GM18867 (cell line): ENCODE measurements at regions not wholly inside any gene's neighbourhood (a gene's known extent, or its start where the extent isn't known, plus 50 kb on each side); places are given as distances from the start of the nearest gene placed in this dataset.
"Not testable (repeated sequence)": the region's sequence is repeated elsewhere in the genome, so short reads cannot be mapped to it uniquely, and the experiment has no call there.

Experiments used
- ATAC-seq: cut with Tn5 transposase; IDR thresholded peaks from one replicate; pipeline ENCODE4 v1.9.1; 2021; ENCODE audit warnings: mild to moderate bottlenecking, moderate library complexity; ENCODE audit not compliant: unreplicated experiment

DNA sequence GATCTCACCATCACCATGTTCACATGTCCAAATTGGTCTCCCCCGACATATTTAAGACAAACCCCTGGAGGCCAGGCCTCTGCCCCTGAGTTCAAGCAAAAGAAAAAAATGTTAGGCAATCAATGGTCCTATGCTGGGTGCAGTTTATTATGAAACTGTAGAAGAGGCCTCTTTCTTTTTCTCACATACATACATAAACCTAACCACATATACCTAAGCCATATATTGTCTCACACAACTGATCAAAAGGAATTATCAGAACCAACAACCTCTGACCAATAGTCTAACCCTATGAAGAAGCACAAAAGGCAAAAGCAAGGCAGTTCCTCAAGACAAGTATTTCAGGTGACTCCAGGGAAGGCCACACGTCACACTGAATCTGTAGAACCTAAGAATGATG, 49.9 kb downstream of the ILRUN start:
- no peak for ATAC-seq

DNA sequence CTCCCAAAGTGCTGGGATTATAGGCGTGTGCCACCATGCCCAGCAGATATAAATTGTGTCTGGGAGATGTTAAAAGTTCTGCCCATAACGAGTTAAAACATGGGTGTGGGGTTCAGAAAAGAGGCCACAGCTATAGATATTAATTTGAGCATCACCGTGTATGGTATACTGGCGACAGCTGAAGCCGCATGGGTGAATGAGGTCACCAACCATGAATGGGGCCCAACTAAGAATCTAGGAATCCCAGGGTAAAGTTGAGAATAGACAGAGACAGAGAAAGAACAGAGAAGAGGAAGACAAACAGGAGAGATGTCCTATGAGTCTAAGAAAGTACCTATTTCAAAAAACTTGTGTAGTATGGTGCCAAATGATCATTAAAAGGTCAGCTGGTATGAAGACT, 50.9 kb downstream of the ILRUN start:
- no peak for ATAC-seq

DNA sequence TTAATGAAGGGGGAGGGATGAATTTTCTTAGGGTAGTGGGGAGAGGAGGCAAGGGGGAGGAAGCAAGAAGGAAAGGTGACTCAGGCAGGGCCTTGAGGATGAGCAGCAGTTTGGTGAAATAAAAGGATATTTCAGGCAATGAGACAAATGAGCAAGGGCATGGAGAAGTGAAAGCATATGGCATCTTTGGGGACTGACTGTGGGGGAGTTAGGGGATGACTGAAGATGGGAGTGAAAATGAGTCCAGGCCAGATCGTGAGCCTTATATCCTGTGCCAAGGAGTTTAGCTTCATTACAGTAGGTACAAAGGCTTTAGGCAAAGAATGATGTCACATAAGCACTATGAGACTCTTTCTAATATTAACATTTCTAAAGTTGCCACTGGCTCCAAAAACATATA, 51.9 kb downstream of the ILRUN start:
- ATAC-seq: no peak

DNA sequence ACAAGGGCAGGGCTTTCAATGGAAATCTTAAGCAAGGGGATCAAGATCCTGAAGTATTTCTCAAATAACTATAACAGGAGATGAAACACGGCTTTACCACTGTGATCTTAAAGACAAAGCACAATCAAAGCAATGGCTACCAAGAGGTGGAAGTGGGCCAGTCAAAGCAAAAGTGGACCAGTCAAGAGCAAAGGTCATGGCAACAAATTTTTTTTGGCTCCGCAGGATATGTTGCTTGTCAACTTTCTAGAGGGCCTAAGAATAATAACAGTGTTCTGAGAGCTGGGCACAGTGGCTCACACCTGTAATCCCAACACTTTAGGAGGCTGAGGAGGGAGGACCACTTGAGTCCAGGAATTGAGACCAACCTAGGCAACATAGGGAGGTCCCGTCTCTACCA, 54.1 kb downstream of the ILRUN start:
- no peak for ATAC-seq

DNA sequence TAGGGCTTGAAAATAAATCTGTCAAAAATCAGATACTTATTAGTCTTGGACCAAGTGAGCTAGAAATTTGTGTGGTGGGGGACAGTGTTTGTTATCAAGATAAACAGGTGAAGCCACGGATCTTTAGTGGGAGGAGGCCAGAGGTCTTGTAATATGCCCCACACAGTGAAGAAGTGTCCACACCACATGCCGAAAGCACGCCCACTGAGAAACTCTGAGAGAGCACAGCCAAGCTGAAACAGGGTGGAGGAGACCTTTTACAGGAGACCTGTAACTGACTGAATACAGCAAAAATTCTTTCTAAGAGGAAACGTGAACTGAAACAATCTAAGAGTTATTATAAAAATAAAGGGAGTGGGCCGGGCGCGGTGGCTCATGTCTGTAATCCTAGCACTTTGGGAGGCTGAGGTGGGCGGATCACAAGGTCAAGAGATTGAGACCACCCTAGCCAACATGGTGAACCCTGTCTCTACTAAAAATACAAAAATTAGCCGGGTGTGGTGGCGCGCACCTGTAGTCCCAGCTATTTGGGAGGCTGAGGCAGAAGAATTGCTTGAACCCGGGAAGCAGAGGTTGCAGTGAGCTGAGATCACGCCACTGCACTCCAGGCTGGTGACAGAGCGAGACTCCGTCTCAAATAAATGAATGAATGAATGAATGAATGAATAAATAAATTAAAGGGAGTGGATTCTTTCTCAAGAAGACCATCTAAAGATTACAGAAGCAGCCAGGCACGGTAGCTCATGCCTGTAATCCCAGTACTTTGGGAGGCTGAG, 56.3 kb downstream of the ILRUN start:
- not testable (repeated sequence) for ATAC-seq

DNA sequence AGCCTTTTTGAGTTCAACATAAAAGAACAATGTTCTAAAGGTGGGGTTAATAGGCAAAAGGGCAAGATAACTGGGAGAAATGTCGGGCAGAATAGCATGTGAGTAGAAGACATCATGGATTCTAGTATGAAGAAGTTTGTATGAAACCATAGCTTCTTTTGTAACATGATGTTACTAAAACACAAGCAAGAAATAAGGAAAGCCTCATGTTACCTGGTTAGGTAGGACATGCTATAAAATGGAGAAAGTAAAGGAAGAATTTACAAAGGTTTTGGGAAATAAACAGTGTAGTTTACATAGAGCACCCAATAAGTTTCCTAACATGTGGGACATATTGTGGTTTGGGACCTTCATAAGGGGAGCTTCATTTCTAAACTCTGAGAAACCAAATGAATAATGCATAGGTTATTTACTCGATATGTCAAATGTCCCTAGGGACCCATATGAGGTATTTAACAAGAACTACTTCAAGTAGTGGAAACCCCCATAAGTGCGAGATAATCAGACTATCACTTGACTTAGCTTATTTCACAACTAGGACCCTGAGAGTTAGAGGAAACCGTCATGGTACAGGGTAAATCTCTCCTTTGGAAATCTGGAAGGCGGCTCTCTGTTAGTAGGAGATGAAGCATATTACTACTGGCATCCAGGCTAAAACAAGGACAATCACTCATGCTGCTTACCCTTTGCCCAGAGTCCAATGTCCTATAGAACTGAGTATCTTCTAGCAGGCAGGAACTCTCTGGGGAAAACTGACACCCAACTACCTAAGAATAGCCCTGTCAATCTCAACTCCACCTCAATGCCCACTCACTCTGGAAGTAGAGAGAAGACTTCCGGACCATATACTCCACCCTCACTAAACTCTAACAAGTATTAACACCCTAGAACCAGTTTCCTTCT, 57.5 kb downstream of the ILRUN start:
- peak; percentile 63 for ATAC-seq

DNA sequence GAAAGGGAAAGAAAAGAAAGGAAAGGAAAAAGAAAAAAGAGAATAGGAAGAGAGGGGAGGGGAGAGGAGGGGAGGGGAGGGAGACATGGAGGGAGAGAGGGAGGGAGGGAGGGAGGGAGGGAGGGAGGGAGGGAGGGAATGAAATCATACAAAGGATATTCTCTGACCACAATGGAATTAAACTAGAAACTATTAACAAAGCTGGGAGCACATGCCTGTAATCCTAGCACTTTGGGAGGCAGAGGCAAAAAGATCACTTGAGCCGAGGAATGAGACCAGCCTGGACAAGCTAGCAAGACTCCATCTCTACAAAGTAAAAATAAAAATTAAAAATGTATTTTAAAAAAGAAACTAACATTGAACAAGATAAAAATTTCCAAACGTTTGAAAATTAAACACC, 62.8 kb downstream of the ILRUN start:
- no peak for ATAC-seq

DNA sequence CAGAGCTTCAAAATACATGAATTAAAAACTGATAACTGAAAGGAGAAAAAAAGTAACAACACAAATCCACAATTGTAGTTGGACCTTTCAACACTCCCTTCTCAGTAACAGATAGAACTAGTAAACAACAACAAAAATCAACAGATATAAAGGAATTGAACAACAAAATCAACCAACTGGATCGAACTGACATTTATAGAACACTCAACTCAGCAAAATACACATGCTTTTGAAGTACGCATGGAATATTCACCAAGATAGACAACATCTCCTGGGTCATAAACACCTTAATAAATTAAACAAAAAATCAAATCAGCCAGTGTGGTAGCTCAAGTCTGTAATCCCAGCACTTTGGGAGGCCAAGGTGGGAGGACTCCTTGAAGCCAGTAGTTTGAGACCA, 63.3 kb downstream of the ILRUN start:
- ATAC-seq: no peak

DNA sequence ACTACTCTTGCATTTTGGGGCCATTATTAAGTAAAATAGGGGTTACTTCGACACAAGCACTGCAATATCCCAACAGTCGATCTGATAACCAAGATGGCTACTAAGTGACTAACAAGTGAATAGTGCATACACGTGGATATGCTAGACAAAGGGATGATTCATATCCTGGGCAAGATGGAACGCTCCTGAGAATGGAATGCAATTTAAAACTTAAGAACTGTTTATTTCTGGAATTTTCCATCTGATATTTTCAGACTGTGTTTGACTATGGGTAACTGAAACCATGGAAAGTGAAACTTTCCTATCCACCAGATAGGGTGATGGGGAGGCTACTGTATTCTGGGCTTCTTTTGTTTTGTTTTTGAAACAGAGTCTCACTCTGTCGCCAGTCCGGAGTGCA, 66.5 kb downstream of the ILRUN start:
- no peak for ATAC-seq

DNA sequence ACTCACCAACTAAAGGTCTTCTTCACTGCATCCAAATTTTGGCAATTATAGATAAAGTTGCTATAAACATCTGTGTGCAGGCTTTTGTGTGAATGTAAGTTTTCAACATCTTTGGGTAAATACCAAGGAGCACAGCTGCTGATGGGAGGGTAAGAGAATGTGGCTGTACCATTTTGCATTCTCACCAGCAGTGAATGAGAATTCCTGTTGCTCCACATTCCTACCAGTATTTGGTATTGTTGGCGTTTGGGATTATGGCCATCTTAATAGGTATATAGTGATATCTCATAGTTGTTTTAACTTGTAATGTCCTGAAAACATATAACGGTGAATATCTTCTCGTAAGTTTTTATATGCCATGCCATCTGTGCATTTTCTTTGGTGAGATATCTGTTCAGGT, 69.3 kb downstream of the ILRUN start:
- no peak for ATAC-seq

DNA sequence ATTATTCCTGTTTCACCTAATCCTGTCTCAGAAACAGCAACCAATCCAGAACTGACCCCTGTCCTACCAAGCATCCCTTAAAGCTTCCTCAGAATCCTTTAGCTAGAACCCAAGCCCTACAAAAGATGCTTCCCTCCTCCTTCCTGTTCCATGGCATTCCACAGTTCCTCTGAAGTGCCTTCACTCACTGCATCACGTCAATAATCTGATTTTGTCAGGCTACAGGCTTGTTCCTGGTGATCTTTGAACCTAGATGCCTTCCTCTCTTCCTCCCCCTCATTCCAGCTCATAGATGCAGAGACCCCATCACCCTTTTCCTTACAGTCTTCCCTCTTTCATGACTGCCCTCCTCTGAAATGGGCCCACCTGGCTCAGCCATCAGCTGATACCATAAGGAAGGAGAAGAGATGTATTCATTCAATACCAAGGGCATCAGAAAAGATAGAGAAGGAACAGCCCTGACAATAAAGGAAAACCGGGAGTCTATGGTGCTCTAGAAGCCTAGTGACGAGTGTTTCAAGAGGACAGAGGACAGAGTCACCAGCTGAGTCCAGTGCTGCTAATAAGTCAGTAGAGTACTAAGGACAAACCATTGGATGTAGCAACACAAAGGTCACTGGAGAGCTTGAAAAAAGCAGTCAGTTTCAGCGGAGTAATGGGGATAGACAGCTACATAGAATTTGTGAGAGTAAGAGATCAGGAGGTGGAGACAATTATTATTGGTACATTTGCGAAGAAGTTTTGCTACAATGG, 62.5 kb upstream of the SPDEF start:
- no peak for ATAC-seq

DNA sequence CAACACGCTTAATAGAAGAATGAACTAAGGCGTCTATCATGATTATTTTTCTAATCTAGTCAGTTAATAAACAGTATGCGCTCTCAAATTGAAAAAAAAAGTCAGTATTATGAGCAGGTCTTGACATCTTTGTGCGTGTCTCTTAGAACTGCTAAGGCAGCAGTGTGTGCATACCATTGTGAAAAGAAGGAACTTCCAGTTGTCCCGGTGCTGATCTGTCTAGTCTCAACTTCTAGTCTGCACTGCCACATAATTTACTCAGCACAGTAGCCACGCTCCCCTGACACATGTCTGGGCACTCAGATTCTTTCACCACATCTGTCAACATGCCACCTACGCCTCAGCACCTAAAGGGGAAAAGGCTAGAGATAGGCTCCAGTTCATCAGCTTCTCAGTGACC, 61.1 kb upstream of the SPDEF start:
- ATAC-seq: no peak

DNA sequence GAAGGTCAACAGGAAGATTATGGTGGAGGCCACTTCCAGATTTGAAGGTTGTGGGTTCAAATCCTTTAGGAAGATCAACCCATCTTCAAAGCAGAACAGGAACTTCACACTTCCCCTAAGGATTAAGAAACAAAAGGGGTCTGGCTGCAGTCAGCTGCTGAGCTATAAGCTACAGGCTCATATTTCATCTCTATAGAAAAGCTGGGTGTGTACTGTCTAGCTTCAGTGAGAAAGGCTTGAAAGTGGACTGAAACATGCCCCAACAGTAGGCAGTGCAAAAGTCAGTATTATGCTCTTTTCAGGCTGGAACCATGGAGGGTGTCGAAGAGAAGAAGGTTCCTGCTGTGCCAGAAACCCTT, 60.1 kb upstream of the SPDEF start:
- ATAC-seq: no peak

DNA sequence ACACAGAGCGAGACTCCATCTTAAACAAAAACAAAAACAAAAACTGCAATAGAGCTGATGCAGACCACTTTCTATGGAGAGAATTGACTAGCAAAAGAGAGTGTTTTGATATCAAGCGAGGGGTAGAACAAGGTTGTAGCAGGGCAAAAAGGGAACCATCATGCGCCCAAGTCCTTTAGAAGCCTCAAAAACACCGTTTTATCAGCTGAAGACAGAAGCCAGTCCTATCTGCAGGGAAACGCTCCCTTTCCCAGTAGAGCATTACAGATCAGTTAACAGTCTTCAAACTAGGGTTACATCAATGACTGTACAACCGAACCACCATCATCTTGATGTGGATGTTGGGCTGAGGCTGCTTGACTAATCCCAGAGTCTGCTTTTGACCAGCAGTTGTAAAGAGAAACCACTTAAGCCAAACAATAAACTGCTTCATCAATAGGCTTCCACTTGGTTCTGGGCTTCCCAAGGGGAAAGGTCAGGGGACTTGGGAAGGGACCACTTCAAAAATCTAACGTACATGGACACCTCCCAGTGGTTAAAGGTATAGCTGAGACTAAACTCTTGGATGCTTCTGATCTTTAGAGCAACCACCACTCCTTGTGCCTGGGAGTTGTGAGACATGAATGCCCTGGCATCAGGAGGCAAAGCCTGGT, 59.6 kb upstream of the SPDEF start:
- ATAC-seq: no peak

DNA sequence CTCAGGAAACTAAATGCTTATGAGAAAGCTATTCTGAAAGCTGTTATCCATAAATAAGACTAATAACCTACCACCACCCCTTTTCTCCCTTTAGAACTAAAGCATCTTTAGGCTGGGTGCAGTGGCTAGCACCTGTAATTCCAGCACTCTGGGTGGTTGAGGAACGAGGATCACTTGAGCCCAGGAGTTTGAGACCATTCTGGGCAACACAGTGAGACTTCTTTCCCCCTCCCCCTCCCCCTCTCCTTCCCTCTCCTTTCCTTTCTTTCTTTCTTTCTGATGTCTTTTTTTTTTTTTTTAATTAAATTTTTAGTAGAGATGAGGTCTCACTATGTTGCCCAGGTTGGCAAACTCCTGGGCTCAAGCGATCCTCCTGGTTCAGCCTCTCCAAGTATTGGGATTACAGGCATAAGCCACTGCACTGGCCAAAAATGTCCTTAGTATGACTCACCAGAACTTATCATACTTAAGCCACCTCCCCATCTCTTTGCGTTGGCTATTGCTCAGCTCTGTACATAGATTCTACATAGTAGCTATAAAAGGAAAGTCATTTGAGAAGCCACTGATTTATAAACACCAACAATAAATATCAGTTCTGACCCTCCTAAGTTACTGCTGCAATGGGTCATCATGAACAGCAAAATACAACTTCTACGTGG, 54.8 kb upstream of the SPDEF start:
- no peak for ATAC-seq

DNA sequence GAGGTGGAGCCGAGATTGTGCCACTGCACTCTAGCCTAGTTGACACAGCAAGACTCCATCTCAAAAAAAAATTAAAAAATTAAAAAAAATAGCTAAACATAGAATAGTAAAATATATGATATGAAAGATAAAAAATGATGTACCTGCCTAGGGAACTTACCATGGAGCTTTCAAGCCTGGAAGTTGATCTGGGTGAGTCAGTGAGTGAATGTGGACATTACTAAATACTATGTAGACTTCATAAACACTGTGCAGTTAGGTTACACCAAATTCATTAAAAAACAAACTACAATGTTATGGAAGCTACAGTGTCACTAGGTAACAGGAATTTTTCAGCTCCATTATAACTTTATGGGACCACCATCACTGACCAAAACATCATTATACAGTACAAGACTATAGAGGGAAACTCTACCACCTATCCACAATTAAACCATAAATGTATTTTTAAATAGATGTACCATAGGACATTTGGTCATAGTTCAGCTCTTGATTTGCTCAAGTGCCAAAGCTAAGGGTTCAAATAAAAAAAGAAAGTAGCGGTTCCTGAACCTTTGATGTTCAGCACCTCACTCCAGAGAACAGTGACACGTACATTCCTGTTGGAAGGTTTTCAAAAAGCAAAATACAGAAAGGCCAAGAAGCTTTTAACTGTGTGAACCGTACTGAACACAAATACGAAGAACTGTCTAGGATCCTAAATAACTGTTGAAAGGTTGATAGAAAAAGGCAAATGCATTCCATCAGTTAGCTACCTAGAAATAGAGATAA, 52.4 kb upstream of the SPDEF start:
- ATAC-seq: no peak

DNA sequence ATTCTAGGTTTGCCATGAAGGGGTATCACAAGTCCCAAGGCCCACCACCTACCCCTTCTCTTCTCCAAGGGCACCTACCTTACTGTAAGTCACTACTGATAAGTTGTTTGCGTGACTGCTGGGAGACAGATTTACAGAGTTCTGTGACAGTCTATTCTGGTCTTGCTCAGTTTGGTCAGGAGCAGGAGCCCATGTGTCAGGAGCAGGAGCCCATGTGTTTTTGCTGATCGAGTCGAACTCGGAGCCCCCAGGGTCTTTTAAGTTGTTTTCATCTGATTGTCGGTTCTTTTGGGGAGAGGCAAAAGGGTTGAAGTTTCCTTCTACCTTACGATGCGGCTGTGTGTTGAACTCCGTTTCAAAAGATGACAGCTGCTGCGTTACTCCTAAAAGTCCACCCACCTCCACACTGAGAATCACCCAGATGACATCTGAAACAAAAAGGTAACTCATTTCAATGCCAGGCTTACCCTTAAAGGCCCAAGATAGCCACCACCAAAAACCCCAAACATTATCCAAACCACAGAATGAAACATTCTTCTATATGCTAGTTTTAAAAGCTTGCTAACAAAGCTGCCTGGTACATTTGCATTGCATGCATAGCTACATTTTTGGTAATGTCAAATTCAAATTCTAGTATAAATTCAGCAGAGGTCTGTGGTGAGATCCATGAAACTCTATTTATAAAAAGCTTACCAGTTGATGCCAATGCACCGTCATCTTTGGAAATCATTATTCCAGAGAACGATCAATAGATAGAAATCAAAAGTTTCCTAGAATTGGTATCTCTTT, 50.5 kb upstream of the SPDEF start:
- no peak for ATAC-seq
